ENCODE measurements at regions not wholly inside any gene's neighbourhood (a gene's known extent, or its start where the extent isn't known, plus 50 kb on each side); places are given as distances from the start of the nearest gene placed in this dataset.

- DNase-seq (ENCODE audit: low read depth), result no peak
- TF ChIP-seq, protein P1, sequence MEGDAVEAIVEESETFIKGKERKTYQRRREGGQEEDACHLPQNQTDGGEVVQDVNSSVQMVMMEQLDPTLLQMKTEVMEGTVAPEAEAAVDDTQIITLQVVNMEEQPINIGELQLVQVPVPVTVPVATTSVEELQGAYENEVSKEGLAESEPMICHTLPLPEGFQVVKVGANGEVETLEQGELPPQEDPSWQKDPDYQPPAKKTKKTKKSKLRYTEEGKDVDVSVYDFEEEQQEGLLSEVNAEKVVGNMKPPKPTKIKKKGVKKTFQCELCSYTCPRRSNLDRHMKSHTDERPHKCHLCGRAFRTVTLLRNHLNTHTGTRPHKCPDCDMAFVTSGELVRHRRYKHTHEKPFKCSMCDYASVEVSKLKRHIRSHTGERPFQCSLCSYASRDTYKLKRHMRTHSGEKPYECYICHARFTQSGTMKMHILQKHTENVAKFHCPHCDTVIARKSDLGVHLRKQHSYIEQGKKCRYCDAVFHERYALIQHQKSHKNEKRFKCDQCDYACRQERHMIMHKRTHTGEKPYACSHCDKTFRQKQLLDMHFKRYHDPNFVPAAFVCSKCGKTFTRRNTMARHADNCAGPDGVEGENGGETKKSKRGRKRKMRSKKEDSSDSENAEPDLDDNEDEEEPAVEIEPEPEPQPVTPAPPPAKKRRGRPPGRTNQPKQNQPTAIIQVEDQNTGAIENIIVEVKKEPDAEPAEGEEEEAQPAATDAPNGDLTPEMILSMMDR (IDR thresholded peaks at IDR 0.05; ENCODE audit: control insufficient read depth, extremely low read depth, insufficient read depth), result no peak
- no peak overlapping the region for H3K4me3 ChIP-seq (ENCODE audit: low read depth, low read length)
Measured at GRCh38 chr18:76233876-76234675, 261.0 kb downstream of the ZNF516 start.

DNA sequence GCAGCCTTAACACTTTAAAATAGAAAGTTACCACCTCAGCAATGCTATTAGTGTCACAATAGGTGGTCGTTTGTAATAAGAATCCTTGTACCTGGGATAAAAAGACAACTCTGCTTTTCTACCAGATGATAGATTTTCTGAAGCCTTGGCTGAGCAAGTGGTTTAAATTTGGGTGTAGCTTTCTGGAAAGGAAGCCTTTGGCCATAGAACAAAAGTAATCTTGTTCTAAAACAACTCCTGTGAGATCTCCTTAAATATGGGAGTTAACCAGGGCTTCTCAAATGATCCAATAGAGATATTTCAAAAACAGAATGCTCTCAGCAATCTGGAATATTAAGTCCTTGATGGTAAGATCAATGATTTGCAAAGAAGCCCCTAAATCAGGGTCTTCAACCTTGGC is 261.6 kb downstream of the ZNF516 start:
- DNase-seq (ENCODE audit: low read depth), result no peak
- TF ChIP-seq, protein P1 (IDR thresholded peaks at IDR 0.05; ENCODE audit: control insufficient read depth, extremely low read depth, insufficient read depth), result no peak
- H3K4me3 ChIP-seq (ENCODE audit: low read depth, low read length), result no peak overlapping the region

DNA sequence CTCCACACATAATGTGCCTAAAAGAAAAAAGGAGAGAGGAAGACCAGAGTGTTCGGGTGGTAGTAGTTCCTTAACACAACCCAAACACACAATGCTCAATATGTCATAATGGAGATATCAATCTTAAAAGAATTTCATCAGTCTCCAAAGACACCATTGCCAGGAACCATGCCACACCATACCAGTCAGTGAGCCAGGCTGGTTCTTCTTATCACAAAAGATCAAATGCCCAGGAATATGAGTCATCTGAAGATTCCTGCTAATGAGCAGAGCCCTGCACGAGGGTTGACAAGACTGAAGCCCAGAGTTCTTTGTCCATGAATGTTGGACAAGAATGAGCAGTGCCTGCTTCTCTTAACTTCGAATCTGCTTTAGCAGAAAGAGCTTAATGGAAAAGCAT is 262.3 kb downstream of the ZNF516 start:
- TF ChIP-seq, protein P1 (IDR thresholded peaks at IDR 0.05; ENCODE audit: control insufficient read depth, extremely low read depth, insufficient read depth), result no peak
- DNase-seq (ENCODE audit: low read depth), result no peak
- H3K4me3 ChIP-seq (ENCODE audit: low read depth, low read length), result no peak overlapping the region

GRCh38 chr18:76232010-76232409 is 263.0 kb downstream of the ZNF516 start:
- DNase-seq (ENCODE audit: low read depth), result no peak
- no peak overlapping the region for H3K4me3 ChIP-seq (ENCODE audit: low read depth, low read length)
- TF ChIP-seq, protein P1 (IDR thresholded peaks at IDR 0.05; ENCODE audit: control insufficient read depth, extremely low read depth, insufficient read depth), result no peak

GRCh38 chr18:76231402-76231801 is 263.6 kb downstream of the ZNF516 start:
- DNase-seq (ENCODE audit: low read depth), result no peak
- no peak overlapping the region for H3K4me3 ChIP-seq (ENCODE audit: low read depth, low read length)
- TF ChIP-seq, protein P1 (IDR thresholded peaks at IDR 0.05; ENCODE audit: control insufficient read depth, extremely low read depth, insufficient read depth), result no peak

DNA sequence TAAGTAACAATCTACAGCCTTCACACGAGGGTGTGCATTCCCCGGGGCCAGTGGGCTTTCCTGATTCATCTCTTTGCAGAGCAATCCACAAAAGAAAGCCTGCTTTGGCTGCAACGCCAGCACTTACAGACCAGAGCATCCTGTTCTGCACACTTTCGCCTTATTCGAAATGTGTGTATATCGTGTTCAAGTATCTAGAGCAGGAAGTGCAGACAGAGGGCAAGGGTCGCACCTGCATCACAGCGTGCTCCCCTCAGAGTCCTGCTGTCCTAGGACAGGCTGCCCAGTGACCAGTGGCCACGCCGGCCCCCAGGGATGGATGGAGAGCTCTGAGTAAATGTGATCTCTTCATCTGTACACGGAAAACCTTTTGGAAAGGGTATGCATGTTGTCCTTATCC is 264.3 kb downstream of the ZNF516 start:
- DNase-seq (ENCODE audit: low read depth), result no peak
- TF ChIP-seq, protein P1 (IDR thresholded peaks at IDR 0.05; ENCODE audit: control insufficient read depth, extremely low read depth, insufficient read depth), result no peak
- no peak overlapping the region for H3K4me3 ChIP-seq (ENCODE audit: low read depth, low read length)

- TF ChIP-seq, protein P1 (IDR thresholded peaks at IDR 0.05; ENCODE audit: control insufficient read depth, extremely low read depth, insufficient read depth), result no peak
- no peak overlapping the region for H3K4me3 ChIP-seq (ENCODE audit: low read depth, low read length)
- no peak for DNase-seq (ENCODE audit: low read depth)
Measured at GRCh38 chr18:76228716-76229115, 266.3 kb downstream of the ZNF516 start.
